ENCODE measurements at regions not wholly inside any gene's neighbourhood (a gene's known extent, or its start where the extent isn't known, plus 50 kb on each side); places are given as distances from the start of the nearest gene placed in this dataset.

DNA sequence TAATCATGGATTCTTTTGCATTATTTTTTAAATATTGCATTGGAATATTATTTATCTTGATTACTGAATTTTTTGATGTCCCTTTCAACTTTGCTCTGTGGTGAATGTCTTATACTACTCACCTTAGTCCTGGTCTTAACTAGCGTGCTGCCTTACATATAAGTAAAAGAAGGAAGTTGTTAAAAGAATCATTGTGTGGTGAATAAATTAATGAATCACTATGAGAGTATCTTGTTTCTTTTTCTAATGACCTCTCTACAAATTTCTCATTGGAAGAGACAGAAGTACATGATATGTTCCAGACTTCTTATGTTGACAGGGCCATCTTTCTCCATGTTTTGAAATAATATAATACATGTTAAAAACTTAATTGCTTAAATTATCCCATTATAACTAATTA is 432.6 kb upstream of the MMADHC start:
- ATAC-seq (no peak), DNase-seq (no peak)
- TF ChIP-seq, protein P1, sequence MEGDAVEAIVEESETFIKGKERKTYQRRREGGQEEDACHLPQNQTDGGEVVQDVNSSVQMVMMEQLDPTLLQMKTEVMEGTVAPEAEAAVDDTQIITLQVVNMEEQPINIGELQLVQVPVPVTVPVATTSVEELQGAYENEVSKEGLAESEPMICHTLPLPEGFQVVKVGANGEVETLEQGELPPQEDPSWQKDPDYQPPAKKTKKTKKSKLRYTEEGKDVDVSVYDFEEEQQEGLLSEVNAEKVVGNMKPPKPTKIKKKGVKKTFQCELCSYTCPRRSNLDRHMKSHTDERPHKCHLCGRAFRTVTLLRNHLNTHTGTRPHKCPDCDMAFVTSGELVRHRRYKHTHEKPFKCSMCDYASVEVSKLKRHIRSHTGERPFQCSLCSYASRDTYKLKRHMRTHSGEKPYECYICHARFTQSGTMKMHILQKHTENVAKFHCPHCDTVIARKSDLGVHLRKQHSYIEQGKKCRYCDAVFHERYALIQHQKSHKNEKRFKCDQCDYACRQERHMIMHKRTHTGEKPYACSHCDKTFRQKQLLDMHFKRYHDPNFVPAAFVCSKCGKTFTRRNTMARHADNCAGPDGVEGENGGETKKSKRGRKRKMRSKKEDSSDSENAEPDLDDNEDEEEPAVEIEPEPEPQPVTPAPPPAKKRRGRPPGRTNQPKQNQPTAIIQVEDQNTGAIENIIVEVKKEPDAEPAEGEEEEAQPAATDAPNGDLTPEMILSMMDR (IDR thresholded peaks at IDR 0.05) = no peak
- TF ChIP-seq POLR2A (IDR thresholded peaks at IDR 0.05) = no peak
- Histone ChIP-seq H3K4me1 (no peaks in the 10 kb centered on the region), H3K27me3 (no peaks in the 10 kb centered on the region), H3K4me3 (no peak overlapping the region), H3K36me3 (no peaks in the 10 kb centered on the region), H3K27ac (no peak overlapping the region), H3K9me3 (peaks cover 0 to 14% (median 0%) of the 10 kb centered on the region in 12 donors)
- 92 to 98% (median 94%) methylated on average over 1 of the region's 1 CpG for WGBS, 4 donors
- intact Hi-C loops (cut with DNase I) = loop anchor here in 1 of 10 donors (10.0 kb wide), 1 partner anchor 595 kb away; no protein-coding TSS in a partner anchor

- H3K27ac ChIP-seq = no peak overlapping the region
- H3K9me3 ChIP-seq = peaks cover 0 to 15% (median 0%) of the 10 kb centered on the region in 12 donors
- no peaks in the 10 kb centered on the region for H3K36me3 ChIP-seq
- no peak overlapping the region for H3K4me3 ChIP-seq
- WGBS, 4 donors = 96 to 100% (median 97%) methylated on average over 3 of the region's 3 CpGs
- no peak for TF ChIP-seq POLR2A (IDR thresholded peaks at IDR 0.05)
- TF ChIP-seq, protein P1 (IDR thresholded peaks at IDR 0.05) = no peak
- intact Hi-C loops (cut with DNase I) = no loop called here
- no peaks in the 10 kb centered on the region for H3K27me3 ChIP-seq
- DNase-seq (no peak), ATAC-seq (no peak)
- H3K4me1 ChIP-seq = no peaks in the 10 kb centered on the region
These were observed 431.5 kb upstream of the MMADHC start for GRCh38 chr2:150019063-150019462.

DNA sequence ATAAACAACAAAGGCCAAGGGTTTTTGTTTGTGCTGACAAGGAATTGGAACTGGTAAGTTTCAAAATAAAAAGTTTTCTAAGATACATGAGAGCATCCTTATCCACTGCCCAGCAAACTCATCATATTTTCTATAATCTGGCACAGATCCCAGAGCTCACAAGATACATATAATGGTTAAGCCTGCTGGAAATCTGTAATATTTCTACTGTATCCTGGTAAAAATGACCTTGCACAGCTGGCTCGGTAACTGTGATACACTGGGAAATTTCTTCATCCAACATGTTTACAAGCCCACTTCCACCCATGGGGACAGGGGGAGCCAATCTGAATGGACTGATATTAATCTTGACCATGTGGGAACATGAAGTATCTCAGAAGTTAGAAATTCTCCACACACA is 425.4 kb upstream of the MMADHC start:
- no peak overlapping the region for H3K4me3 ChIP-seq
- TF ChIP-seq POLR2A (IDR thresholded peaks at IDR 0.05) = no peak
- TF ChIP-seq, protein P1 (IDR thresholded peaks at IDR 0.05) = no peak
- 24 to 56% (median 49%) methylated on average over 1 of the region's 1 CpG for WGBS, 4 donors
- H3K36me3 ChIP-seq = no peaks in the 10 kb centered on the region
- H3K27ac ChIP-seq = peak overlapping the region in 1 of 12 donors; percentile 42
- H3K27me3 ChIP-seq = no peaks in the 10 kb centered on the region
- peaks cover 0 to 15% (median 0%) of the 10 kb centered on the region in 12 donors for H3K9me3 ChIP-seq
- H3K4me1 ChIP-seq = peaks cover 0 to 3% (median 0%) of the 10 kb centered on the region in 12 donors
- intact Hi-C loops (cut with DNase I) = no loop called here
- peak in 2 of 4 donors; percentile 12 to 28 for ATAC-seq
- peak in 1 of 5 donors; percentile 22 for DNase-seq

DNA sequence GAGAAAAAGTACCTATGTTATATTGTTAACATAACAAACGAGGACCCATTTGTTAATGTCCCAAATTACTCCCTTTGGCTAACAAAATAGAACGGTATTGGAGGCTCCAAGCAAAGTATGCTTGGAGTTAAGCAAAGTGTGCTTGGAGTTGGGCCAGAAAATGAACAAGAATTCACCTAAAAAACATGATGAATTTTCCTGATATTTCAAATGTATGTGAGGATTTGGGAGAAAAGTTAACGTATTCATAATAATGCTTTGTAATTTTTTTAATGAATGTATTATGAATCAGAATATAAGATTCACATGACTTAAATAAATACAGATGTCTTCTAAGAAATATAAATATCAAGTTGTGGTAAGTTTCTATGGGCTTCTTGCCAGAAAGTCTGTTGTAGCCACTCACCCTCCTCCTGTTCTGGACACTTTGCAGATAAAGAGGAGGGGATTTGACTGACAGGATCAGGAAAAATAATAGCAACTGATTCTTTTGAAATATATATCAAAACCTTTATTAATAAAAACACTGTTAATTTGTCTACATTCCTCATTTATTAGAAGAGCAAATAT is 423.7 kb upstream of the MMADHC start:
- TF ChIP-seq POLR2A (IDR thresholded peaks at IDR 0.05) = no peak
- TF ChIP-seq, protein P1 (IDR thresholded peaks at IDR 0.05) = no peak
- Histone ChIP-seq H3K27ac (no peak overlapping the region), H3K27me3 (no peaks in the 10 kb centered on the region), H3K4me1 (peaks cover 0 to 3% (median 0%) of the 10 kb centered on the region in 12 donors), H3K36me3 (no peaks in the 10 kb centered on the region), H3K4me3 (no peak overlapping the region), H3K9me3 (peaks cover 0 to 11% (median 0%) of the 10 kb centered on the region in 12 donors)
- DNase-seq (no peak), ATAC-seq (no peak)
- intact Hi-C loops (cut with DNase I) = no loop called here
- 66 to 76% (median 70%) methylated on average over 3 of the region's 3 CpGs for WGBS, 4 donors
